ENCODE measurements at regions not wholly inside any gene's neighbourhood (a gene's known extent, or its start where the extent isn't known, plus 50 kb on each side); places are given as distances from the start of the nearest gene placed in this dataset.

- no peak for ATAC-seq
- TF ChIP-seq POLR2A (IDR thresholded peaks at IDR 0.05), result no peak
- TF ChIP-seq CTCF (IDR thresholded peaks at IDR 0.05), result no peak
- WGBS, 4 donors, result 42 to 67% (median 46%) methylated on average over 3 of the region's 3 CpGs
- Histone ChIP-seq H3K4me1 (no peaks in the 10 kb centered on the region), H3K27ac (no peak overlapping the region), H3K9me3 (no peaks in the 10 kb centered on the region), H3K36me3 (no peaks in the 10 kb centered on the region), H3K27me3 (peaks cover 0 to 7% (median 0%) of the 10 kb centered on the region in 9 donors), H3K4me3 (no peak overlapping the region)
- DNase-seq, result no peak
- intact Hi-C loops (cut with DNase I), result no loop called here
Measured at GRCh38 chr2:222025881-222026271, 272.9 kb downstream of the PAX3 start.

DNA sequence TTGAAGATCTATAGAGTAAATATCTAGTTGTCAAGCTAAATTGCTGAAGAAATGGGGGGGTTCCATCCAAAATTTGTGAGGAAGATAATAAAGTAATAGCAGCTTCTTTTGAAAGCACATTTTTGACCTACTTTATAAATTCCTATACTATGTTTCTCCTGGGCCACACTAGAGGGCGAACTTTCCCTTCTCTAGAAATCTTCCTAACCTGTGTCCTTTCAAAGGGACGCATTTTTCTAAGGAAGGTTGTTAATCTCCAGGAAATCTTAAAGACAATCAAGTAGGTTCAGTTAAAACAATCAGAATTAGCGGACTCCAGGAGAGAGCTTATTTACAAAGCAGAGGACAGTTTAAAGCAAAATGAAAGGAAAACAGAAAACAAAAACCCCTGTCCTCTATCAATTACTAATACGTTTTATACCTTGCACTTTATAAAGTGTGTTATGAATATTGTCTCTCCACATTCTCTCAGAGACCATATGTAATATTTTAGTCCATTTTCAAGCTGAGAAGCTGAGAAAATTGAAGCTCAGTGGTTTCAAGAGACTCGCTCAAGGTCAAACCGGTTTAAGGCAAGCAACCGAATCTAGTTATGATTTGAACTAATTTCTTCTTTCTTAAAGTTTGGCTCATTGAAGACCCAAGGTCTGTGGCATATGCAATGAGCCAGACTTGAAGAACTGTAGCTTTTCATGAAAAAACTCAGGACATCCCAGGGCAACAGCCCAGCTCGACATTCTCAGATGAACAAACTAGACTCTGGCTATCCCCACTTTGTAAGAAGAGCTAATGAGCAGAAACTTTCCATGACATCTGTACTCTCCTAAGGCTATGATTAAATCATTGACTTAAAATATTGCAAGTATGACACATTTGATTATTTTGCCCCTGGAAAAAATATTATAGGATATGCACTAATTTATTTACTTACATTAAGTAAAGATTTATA is 273.6 kb downstream of the PAX3 start:
- ATAC-seq (peak in 1 of 4 donors; percentile 62), DNase-seq (no peak)
- Histone ChIP-seq H3K4me3 (peak overlapping the region in 1 of 12 donors; percentile 16), H3K36me3 (no peaks in the 10 kb centered on the region), H3K27ac (no peak overlapping the region), H3K4me1 (no peaks in the 10 kb centered on the region), H3K9me3 (no peaks in the 10 kb centered on the region), H3K27me3 (peaks cover 0 to 7% (median 0%) of the 10 kb centered on the region in 9 donors)
- TF ChIP-seq CTCF (IDR thresholded peaks at IDR 0.05) (peak in 11 of 12 donors; percentile 30 to 67 (median 50)), POLR2A (IDR thresholded peaks at IDR 0.05) (no peak)
- 36 to 43% (median 39%) methylated on average over 8 of the region's 8 CpGs for WGBS, 4 donors
- intact Hi-C loops (cut with DNase I), result no loop called here

- no peak for DNase-seq
- ATAC-seq, result no peak
- intact Hi-C loops (cut with DNase I), result no loop called here
Measured at GRCh38 chr2:222017252-222017850, 281.4 kb downstream of the PAX3 start.

More at GRCh38 chr2:222017252-222017850, 281.4 kb downstream of the PAX3 start:
- 84 to 91% (median 88%) methylated on average over 4 of the region's 4 CpGs for WGBS, 4 donors
- Histone ChIP-seq H3K9me3 (no peaks in the 10 kb centered on the region), H3K27ac (no peak overlapping the region), H3K4me3 (no peak overlapping the region), H3K4me1 (no peaks in the 10 kb centered on the region), H3K27me3 (peaks cover 0 to 29% (median 0%) of the 10 kb centered on the region in 9 donors), H3K36me3 (no peaks in the 10 kb centered on the region)
- no peak for TF ChIP-seq POLR2A (IDR thresholded peaks at IDR 0.05)
- no peak for TF ChIP-seq CTCF (IDR thresholded peaks at IDR 0.05)
